ENCODE measurements at regions not wholly inside any gene's neighbourhood (a gene's known extent, or its start where the extent isn't known, plus 50 kb on each side); places are given as distances from the start of the nearest gene placed in this dataset.

GRCh38 chrX:518319-518718, 112.3 kb upstream of the SHOX start:
- TF ChIP-seq CTCF (IDR thresholded peaks at IDR 0.05; ENCODE audit: insufficient read depth, low read depth, low read length) = no peak

GRCh38 chrX:519741-520140, 110.8 kb upstream of the SHOX start:
- no peak for TF ChIP-seq CTCF (IDR thresholded peaks at IDR 0.05; ENCODE audit: insufficient read depth, low read depth, low read length)
- H3K4me3 ChIP-seq (ENCODE audit: low read depth, low read length) = no peak overlapping the region
- DNase-seq (ENCODE audit: low read depth) = no peak

More at GRCh38 chrX:518319-518718, 112.3 kb upstream of the SHOX start:
- H3K4me3 ChIP-seq (ENCODE audit: low read depth, low read length) = no peak overlapping the region
- DNase-seq (ENCODE audit: low read depth) = no peak

- H3K4me3 ChIP-seq (ENCODE audit: low read depth, low read length) = no peak overlapping the region
- no peak for TF ChIP-seq CTCF (IDR thresholded peaks at IDR 0.05; ENCODE audit: insufficient read depth, low read depth, low read length)
- no peak for DNase-seq (ENCODE audit: low read depth)
These were observed 108.1 kb upstream of the SHOX start for GRCh38 chrX:522456-522855.

GRCh38 chrX:525134-525533, 105.5 kb upstream of the SHOX start:
- TF ChIP-seq CTCF (IDR thresholded peaks at IDR 0.05; ENCODE audit: insufficient read depth, low read depth, low read length) = no peak
- no peak for DNase-seq (ENCODE audit: low read depth)
- H3K4me3 ChIP-seq (ENCODE audit: low read depth, low read length) = no peak overlapping the region

GRCh38 chrX:526295-527224, 104.0 kb upstream of the SHOX start:
- TF ChIP-seq CTCF (IDR thresholded peaks at IDR 0.05; ENCODE audit: insufficient read depth, low read depth, low read length) = no peak
- H3K4me3 ChIP-seq (ENCODE audit: low read depth, low read length) = no peak overlapping the region
- no peak for DNase-seq (ENCODE audit: low read depth)

GRCh38 chrX:530726-531610, 99.6 kb upstream of the SHOX start:
- no peak overlapping the region for H3K4me3 ChIP-seq (ENCODE audit: low read depth, low read length)
- TF ChIP-seq CTCF (IDR thresholded peaks at IDR 0.05; ENCODE audit: insufficient read depth, low read depth, low read length) = no peak
- no peak for DNase-seq (ENCODE audit: low read depth)
